Lower leg skin (tissue), 3 donors: ENCODE measurements at regions not wholly inside any gene's neighbourhood (a gene's known extent, or its start where the extent isn't known, plus 50 kb on each side); places are given as distances from the start of the nearest gene placed in this dataset.

ENCODE experiments used
- POLR2A ChIP-seq, 2 donors: fragments of 450-650 bp; IDR thresholded peaks; one replicate each; pipeline ENCODE4 v1.6.1; 2016 to 2017; ENCODE audit warnings: antibody characterized with exemption in 2 of 2, mild to moderate bottlenecking in 1 of 2, moderate library complexity in 1 of 2
- TF ChIP-seq, protein P1 (sequence below), 3 donors: fragments of 450-650 bp; IDR thresholded peaks; one replicate each; pipeline ENCODE4 v1.5.1; 2016; ENCODE audit warnings: antibody characterized with exemption in 3 of 3, mild to moderate bottlenecking in 3 of 3, moderate library complexity in 2 of 3

- TF ChIP-seq, protein P1, sequence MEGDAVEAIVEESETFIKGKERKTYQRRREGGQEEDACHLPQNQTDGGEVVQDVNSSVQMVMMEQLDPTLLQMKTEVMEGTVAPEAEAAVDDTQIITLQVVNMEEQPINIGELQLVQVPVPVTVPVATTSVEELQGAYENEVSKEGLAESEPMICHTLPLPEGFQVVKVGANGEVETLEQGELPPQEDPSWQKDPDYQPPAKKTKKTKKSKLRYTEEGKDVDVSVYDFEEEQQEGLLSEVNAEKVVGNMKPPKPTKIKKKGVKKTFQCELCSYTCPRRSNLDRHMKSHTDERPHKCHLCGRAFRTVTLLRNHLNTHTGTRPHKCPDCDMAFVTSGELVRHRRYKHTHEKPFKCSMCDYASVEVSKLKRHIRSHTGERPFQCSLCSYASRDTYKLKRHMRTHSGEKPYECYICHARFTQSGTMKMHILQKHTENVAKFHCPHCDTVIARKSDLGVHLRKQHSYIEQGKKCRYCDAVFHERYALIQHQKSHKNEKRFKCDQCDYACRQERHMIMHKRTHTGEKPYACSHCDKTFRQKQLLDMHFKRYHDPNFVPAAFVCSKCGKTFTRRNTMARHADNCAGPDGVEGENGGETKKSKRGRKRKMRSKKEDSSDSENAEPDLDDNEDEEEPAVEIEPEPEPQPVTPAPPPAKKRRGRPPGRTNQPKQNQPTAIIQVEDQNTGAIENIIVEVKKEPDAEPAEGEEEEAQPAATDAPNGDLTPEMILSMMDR (IDR thresholded peaks at IDR 0.05): no peak
- no peak for TF ChIP-seq POLR2A (IDR thresholded peaks at IDR 0.05)
Observed at GRCh38 chr1:38585460-38585859, 274.1 kb downstream of the RRAGC start.
